Stimulated activated naive B cell treated with anti-CD40 and anti-IgM and Interleukin-4, amounts not matched to agents 10 μg/mL and 1 μg/mL and 100 μg/mL, for 72 hours (primary cell): ENCODE measurements at regions not wholly inside any gene's neighbourhood (a gene's known extent, or its start where the extent isn't known, plus 50 kb on each side); places are given as distances from the start of the nearest gene placed in this dataset.
A peak's percentile ranks its signal among the peaks of the same experiment; 100 is the strongest.

Experiments used
- ATAC-seq, 2 donors: fragments of 150-1000 bp; cut with Tn5 transposase; replicated peaks; 2 replicates each; pipeline ENCODE4 v1.10.0; 2021; ENCODE audit warnings: moderate library complexity in 1 of 2
- DNase-seq: peaks from one replicate; pipeline ENCODE4 v3.0.0; 2021
- H3K27ac Mint-ChIP-seq: one replicate; pipeline ENCODE4 v1.8.0; 2022; ENCODE audit warnings: mild to moderate bottlenecking, mixed read lengths
- H3K27me3 Mint-ChIP-seq, 2 donors: one replicate each; pipeline ENCODE4 v1.8.0; 2022; ENCODE audit warnings: mixed read lengths in 2 of 2
- H3K36me3 Mint-ChIP-seq, 2 donors: one replicate each; pipeline ENCODE4 v1.8.0; 2022; ENCODE audit warnings: mixed read lengths in 2 of 2, mild to moderate bottlenecking in 1 of 2
- H3K4me1 Mint-ChIP-seq, 2 donors: one replicate each; pipeline ENCODE4 v1.8.0; 2022; ENCODE audit warnings: mixed read lengths in 2 of 2, mild to moderate bottlenecking in 1 of 2
- H3K4me3 Mint-ChIP-seq, 2 donors: one replicate each; pipeline ENCODE4 v1.8.0; 2022; ENCODE audit warnings: mild to moderate bottlenecking in 2 of 2, mixed read lengths in 2 of 2, moderate library complexity in 1 of 2
- H3K9me3 Mint-ChIP-seq, 2 donors: one replicate each; pipeline ENCODE4 v1.8.0; 2022; ENCODE audit warnings: mixed read lengths in 2 of 2, mild to moderate bottlenecking in 1 of 2

- H3K9me3 Mint-ChIP-seq, result peaks cover 0 to 2% of the 10 kb centered on the region in 2 donors
- H3K4me3 Mint-ChIP-seq, result no peak overlapping the region
- peaks cover 0 to 3% of the 10 kb centered on the region in 2 donors for H3K4me1 Mint-ChIP-seq
- ATAC-seq, result no peak
- DNase-seq, result no peak
- H3K27ac Mint-ChIP-seq, result no peak overlapping the region
- H3K27me3 Mint-ChIP-seq, result peaks cover 0 to 3% of the 10 kb centered on the region in 2 donors
- H3K36me3 Mint-ChIP-seq, result no peaks in the 10 kb centered on the region
Measured at GRCh38 chr12:90128526-90128925, 419.9 kb upstream of the ATP2B1 start.

- Mint-ChIP-seq H3K4me1 (peaks cover 0 to 3% of the 10 kb centered on the region in 2 donors), H3K27ac (no peak overlapping the region), H3K4me3 (no peak overlapping the region), H3K9me3 (peaks cover 5 to 6% of the 10 kb centered on the region in 2 donors), H3K27me3 (peaks cover 0 to 3% of the 10 kb centered on the region in 2 donors), H3K36me3 (peaks cover 4% of the 10 kb centered on the region in 2 donors)
- ATAC-seq, result no peak
- DNase-seq, result no peak
Measured at GRCh38 chr12:90126125-90126524, 417.5 kb upstream of the ATP2B1 start.

GRCh38 chr12:90124914-90125313, 416.3 kb upstream of the ATP2B1 start:
- H3K4me1 Mint-ChIP-seq, result peaks cover 0 to 3% of the 10 kb centered on the region in 2 donors
- DNase-seq, result no peak
- peaks cover 10 to 14% of the 10 kb centered on the region in 2 donors for H3K9me3 Mint-ChIP-seq
- H3K4me3 Mint-ChIP-seq, result no peak overlapping the region
- peaks cover 12 to 14% of the 10 kb centered on the region in 2 donors for H3K36me3 Mint-ChIP-seq
- ATAC-seq, result no peak
- no peak overlapping the region for H3K27ac Mint-ChIP-seq
- peaks cover 0 to 3% of the 10 kb centered on the region in 2 donors for H3K27me3 Mint-ChIP-seq

- no peak overlapping the region for H3K4me3 Mint-ChIP-seq
- no peak overlapping the region for H3K27ac Mint-ChIP-seq
- peaks cover 0 to 3% of the 10 kb centered on the region in 2 donors for H3K4me1 Mint-ChIP-seq
- no peak for DNase-seq
- peaks cover 0 to 3% of the 10 kb centered on the region in 2 donors for H3K27me3 Mint-ChIP-seq
- peaks cover 14 to 18% of the 10 kb centered on the region in 2 donors for H3K36me3 Mint-ChIP-seq
- ATAC-seq, result no peak
- H3K9me3 Mint-ChIP-seq, result peaks cover 15 to 17% of the 10 kb centered on the region in 2 donors
Measured at GRCh38 chr12:90124289-90124688, 415.7 kb upstream of the ATP2B1 start.

GRCh38 chr12:90122681-90123080, 414.0 kb upstream of the ATP2B1 start:
- ATAC-seq (no peak), DNase-seq (no peak)
- no peak overlapping the region for H3K27ac Mint-ChIP-seq
- peaks cover 0 to 3% of the 10 kb centered on the region in 2 donors for H3K4me1 Mint-ChIP-seq
- peaks cover 0 to 3% of the 10 kb centered on the region in 2 donors for H3K27me3 Mint-ChIP-seq
- H3K4me3 Mint-ChIP-seq, result no peak overlapping the region
- H3K9me3 Mint-ChIP-seq, result peaks cover 25 to 26% of the 10 kb centered on the region in 2 donors
- peaks cover 22 to 29% of the 10 kb centered on the region in 2 donors for H3K36me3 Mint-ChIP-seq

- DNase-seq, result no peak
- Mint-ChIP-seq H3K36me3 (peaks cover 22 to 29% of the 10 kb centered on the region in 2 donors), H3K4me1 (peaks cover 0 to 6% of the 10 kb centered on the region in 2 donors), H3K4me3 (no peak overlapping the region), H3K9me3 (peaks cover 25 to 26% of the 10 kb centered on the region in 2 donors), H3K27me3 (peaks cover 0 to 3% of the 10 kb centered on the region in 2 donors), H3K27ac (no peak overlapping the region)
- no peak for ATAC-seq
Measured at GRCh38 chr12:90120627-90121026, 412.0 kb upstream of the ATP2B1 start.

- no peaks in the 10 kb centered on the region for H3K27me3 Mint-ChIP-seq
- peaks cover 0 to 2% of the 10 kb centered on the region in 2 donors for H3K9me3 Mint-ChIP-seq
- ATAC-seq, result no peak
- H3K4me3 Mint-ChIP-seq, result no peak overlapping the region
- DNase-seq, result no peak
- H3K36me3 Mint-ChIP-seq, result peaks cover 0 to 4% of the 10 kb centered on the region in 2 donors
- H3K27ac Mint-ChIP-seq, result no peak overlapping the region
- peaks cover 0 to 3% of the 10 kb centered on the region in 2 donors for H3K4me1 Mint-ChIP-seq
Measured at GRCh38 chr12:90112666-90113065, 404.0 kb upstream of the ATP2B1 start.

GRCh38 chr12:90111791-90112580, 403.3 kb upstream of the ATP2B1 start:
- no peak for DNase-seq
- Mint-ChIP-seq H3K27me3 (no peaks in the 10 kb centered on the region), H3K9me3 (peaks cover 0 to 2% of the 10 kb centered on the region in 2 donors), H3K4me3 (no peak overlapping the region), H3K27ac (no peak overlapping the region), H3K36me3 (peaks cover 0 to 4% of the 10 kb centered on the region in 2 donors), H3K4me1 (peaks cover 0 to 3% of the 10 kb centered on the region in 2 donors)
- no peak for ATAC-seq

GRCh38 chr12:90106568-90106967, 397.9 kb upstream of the ATP2B1 start:
- H3K36me3 Mint-ChIP-seq, result peaks cover 0 to 4% of the 10 kb centered on the region in 2 donors
- no peak for DNase-seq
- H3K27me3 Mint-ChIP-seq, result peaks cover 0 to 5% of the 10 kb centered on the region in 2 donors

GRCh38 chr12:90102957-90103652, 394.5 kb upstream of the ATP2B1 start:
- H3K27ac Mint-ChIP-seq, result no peak overlapping the region
- peaks cover 0 to 5% of the 10 kb centered on the region in 2 donors for H3K27me3 Mint-ChIP-seq
- DNase-seq, result peak; percentile 5
- peaks cover 14 to 45% of the 10 kb centered on the region in 2 donors for H3K4me1 Mint-ChIP-seq
- ATAC-seq, result peak; percentile 90 to 91
- H3K36me3 Mint-ChIP-seq, result no peaks in the 10 kb centered on the region
- peak overlapping the region in 1 of 2 donors; percentile 55 for H3K4me3 Mint-ChIP-seq
- no peaks in the 10 kb centered on the region for H3K9me3 Mint-ChIP-seq

More at GRCh38 chr12:90106568-90106967, 397.9 kb upstream of the ATP2B1 start:
- Mint-ChIP-seq H3K4me3 (no peak overlapping the region), H3K4me1 (peaks cover 3 to 20% of the 10 kb centered on the region in 2 donors), H3K27ac (no peak overlapping the region), H3K9me3 (no peaks in the 10 kb centered on the region)
- ATAC-seq, result no peak

GRCh38 chr12:90100579-90100978, 391.9 kb upstream of the ATP2B1 start:
- no peaks in the 10 kb centered on the region for H3K9me3 Mint-ChIP-seq

GRCh38 chr12:90099288-90099687, 390.6 kb upstream of the ATP2B1 start:
- H3K4me3 Mint-ChIP-seq, result no peak overlapping the region
- ATAC-seq (no peak), DNase-seq (no peak)
- peaks cover 0 to 5% of the 10 kb centered on the region in 2 donors for H3K27me3 Mint-ChIP-seq
- no peaks in the 10 kb centered on the region for H3K36me3 Mint-ChIP-seq
- H3K4me1 Mint-ChIP-seq, result peaks cover 23 to 50% of the 10 kb centered on the region in 2 donors
- no peaks in the 10 kb centered on the region for H3K9me3 Mint-ChIP-seq
- H3K27ac Mint-ChIP-seq, result no peak overlapping the region

More at GRCh38 chr12:90100579-90100978, 391.9 kb upstream of the ATP2B1 start:
- no peak for DNase-seq
- Mint-ChIP-seq H3K36me3 (no peaks in the 10 kb centered on the region), H3K4me3 (no peak overlapping the region), H3K27ac (peak overlapping the region; percentile 62), H3K4me1 (peaks cover 23 to 50% of the 10 kb centered on the region in 2 donors), H3K27me3 (peaks cover 0 to 5% of the 10 kb centered on the region in 2 donors)
- ATAC-seq, result peak in 1 of 2 donors; percentile 30

GRCh38 chr12:90098132-90098779, 389.6 kb upstream of the ATP2B1 start:
- H3K36me3 Mint-ChIP-seq, result no peaks in the 10 kb centered on the region
- DNase-seq (no peak), ATAC-seq (peak; percentile 51 to 58)
- no peaks in the 10 kb centered on the region for H3K9me3 Mint-ChIP-seq
- H3K27ac Mint-ChIP-seq, result no peak overlapping the region
- H3K4me3 Mint-ChIP-seq, result peak overlapping the region in 1 of 2 donors; percentile 17
- H3K27me3 Mint-ChIP-seq, result peaks cover 0 to 2% of the 10 kb centered on the region in 2 donors
- peaks cover 23 to 46% of the 10 kb centered on the region in 2 donors for H3K4me1 Mint-ChIP-seq

GRCh38 chr12:90091809-90092208, 383.2 kb upstream of the ATP2B1 start:
- DNase-seq, result no peak
- Mint-ChIP-seq H3K27me3 (no peaks in the 10 kb centered on the region), H3K36me3 (peaks cover 2 to 7% of the 10 kb centered on the region in 2 donors), H3K9me3 (peaks cover 2 to 5% of the 10 kb centered on the region in 2 donors), H3K4me1 (peaks cover 6 to 7% of the 10 kb centered on the region in 2 donors), H3K27ac (no peak overlapping the region), H3K4me3 (no peak overlapping the region)
- ATAC-seq, result no peak
